ENCODE measurements at regions not wholly inside any gene's neighbourhood (a gene's known extent, or its start where the extent isn't known, plus 50 kb on each side); places are given as distances from the start of the nearest gene placed in this dataset.

DNA sequence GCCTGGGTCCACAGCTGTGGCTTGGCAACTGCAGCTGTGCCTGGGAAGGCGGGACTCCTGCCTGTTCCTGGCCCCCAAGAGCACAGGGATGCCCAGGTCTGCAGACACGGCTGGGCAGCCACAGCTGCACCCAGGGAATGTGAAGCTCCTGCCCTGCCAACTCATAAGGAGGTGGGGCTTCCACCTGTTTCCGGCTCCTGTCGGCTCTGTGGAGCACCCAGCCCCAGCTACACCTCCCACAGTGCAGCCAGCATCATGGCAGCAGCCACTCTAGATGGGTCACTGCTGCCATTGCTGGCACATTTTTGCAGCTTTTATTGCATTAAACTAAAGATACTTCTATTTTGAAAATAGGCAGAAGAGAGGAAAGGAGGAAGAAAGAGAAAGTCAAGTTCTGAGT is 207.9 kb downstream of the SAMD5 start:
- no peak for DNase-seq (ENCODE audit: low spot score)

DNA sequence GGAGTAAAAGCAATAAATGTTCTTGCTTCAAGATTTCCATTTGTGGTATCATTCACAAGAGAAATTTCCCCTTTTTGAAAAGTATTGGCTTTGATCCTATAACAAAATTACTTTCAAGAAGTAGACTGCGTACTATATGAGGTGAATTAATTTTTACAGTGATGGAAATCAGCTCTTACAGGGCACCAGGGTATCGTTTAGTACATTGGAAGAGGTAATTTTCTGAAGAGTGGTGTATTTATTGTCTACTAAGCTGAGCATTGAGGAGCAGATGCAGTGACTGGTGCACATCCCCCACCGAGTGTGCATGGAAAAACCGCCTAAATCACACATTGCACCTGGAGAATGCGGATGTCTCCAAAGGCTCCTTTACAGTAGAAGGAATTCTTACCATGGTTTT is 209.5 kb downstream of the SAMD5 start:
- no peak for DNase-seq (ENCODE audit: low spot score)

DNA sequence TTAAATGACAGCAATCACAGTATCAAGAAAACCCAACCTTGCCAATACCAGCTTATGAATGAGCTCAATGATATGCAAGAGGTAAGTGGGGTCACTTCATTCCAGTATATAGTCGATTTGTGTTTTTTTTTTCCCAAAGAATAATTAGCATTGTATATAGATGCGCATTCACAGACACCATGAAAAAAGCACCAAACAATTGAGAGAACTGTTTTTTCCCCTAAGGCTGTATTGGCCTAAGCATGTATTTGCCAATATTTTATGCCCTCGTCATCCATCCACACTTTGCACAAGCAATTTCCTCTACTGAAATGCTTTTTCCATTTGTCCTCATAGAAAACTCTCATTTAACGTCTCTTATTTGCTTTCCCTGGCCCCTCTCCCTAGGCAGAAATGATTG is 213.7 kb downstream of the SAMD5 start:
- no peak for DNase-seq (ENCODE audit: low spot score)

DNA sequence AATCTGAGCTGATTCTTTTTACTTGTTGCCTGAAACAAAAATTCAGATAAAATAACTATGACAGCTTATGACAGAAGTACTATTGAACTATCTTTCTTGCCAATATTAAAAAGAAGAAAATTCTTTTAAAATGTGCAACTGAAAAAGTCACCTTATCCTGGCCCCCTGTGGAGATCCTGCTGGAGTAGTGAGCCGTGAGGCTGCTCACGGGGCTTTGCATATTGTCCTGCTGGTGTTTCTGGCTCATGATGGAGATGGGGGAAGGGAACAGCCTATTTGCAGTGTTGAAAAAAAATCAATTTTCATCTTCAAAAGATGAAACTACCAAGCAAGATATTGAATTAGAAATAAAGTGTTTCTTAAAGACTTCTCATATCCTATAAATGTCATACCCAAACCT is 216.0 kb downstream of the SAMD5 start:
- no peak for DNase-seq (ENCODE audit: low spot score)

DNA sequence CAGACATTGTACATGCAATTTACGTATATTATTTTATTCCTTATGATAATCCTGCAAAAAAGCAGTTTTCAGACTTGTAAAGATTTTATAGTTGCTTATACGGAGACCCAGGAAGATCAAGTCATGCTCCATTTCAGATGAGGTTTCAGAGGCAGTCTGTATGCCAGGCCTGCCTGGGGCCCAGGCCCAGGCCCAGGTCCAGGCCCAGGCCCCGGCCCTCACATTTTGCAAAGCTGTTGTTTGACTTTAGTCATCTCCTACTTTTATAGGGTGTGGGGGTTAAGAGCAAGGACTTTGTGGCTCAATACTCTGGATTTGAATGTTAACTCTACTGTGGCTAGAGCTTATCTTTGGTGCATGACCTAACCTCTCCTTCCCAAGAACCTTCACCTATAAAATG is 217.9 kb downstream of the SAMD5 start:
- peak; percentile 31 for DNase-seq (ENCODE audit: low spot score)

DNA sequence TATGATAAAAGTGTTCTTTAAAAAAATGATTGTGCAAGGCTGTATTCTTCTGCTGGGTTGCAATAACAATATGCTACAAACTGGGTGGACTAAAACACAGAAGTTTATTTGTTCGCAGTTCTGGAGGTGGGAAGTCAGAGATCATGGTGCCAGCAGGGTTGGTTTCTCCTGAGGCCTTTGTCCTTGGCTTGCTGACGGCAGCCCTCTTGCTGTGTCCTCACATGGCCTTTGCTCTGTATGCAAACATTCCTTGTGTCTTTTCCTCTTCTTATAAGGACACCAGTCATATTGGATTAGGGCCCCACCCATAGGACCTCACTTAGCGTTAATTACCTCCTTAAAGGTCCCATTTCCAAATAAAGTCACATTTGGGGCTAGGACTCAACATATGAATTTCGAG is 220.4 kb downstream of the SAMD5 start:
- DNase-seq (ENCODE audit: low spot score) = no peak

DNA sequence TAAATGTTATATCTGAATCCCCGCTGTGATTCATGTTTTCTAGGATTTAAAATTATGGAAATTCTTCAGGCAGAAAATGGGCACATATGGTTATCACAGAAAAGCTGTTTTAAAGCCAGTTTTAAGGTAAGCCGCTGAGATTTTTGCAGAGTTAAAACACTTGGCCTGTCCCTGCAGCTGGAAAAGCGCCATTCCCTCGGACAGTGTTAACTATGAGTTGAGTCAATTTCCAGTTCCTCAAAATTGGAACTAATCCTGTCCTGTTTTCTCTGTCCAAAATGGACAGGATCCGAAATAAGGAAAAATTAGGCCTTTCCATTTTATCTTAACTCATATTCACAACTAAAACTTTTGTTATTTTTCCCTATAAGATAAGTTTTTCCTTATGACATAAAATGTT is 225.2 kb downstream of the SAMD5 start:
- DNase-seq (ENCODE audit: low spot score) = no peak

DNA sequence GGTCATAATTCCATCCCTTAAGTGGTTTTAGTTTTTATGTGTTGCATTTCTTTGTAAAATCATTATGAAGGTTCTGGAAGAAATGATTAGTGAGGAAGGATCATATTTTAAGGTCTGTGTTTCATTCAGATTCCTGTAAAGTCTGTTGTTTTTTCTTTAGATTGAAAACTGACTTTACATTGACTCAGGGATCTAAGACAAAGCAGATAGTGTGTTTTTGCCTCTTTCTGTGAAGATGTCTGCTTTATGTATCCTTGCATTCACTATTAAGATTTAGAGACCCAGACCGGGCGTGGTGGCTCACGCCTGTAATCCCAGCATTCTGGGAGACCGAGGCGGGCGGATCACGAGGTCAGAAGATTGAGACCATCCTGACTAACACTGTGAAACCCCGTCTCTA is 225.7 kb downstream of the SAMD5 start:
- no peak for DNase-seq (ENCODE audit: low spot score)

DNA sequence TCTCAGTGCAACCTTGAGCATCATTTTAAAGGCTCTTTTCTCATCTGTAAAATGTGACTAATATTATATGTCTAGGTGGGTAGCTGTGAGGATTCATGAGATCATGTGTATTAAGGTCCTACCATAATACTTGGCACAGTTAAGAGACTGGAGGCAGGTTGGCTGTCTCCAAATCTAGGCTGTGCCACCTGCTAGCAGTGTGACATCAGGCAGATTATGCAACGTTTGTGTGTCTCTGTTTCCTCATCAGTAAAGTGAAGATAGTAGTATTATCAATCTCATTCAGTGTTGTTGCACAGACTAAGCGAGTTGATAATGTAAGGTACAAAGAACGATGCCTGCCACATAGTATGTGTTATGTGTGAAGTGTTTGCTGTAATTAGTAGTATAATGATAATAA is 227.4 kb downstream of the SAMD5 start:
- DNase-seq (ENCODE audit: low spot score) = no peak

DNA sequence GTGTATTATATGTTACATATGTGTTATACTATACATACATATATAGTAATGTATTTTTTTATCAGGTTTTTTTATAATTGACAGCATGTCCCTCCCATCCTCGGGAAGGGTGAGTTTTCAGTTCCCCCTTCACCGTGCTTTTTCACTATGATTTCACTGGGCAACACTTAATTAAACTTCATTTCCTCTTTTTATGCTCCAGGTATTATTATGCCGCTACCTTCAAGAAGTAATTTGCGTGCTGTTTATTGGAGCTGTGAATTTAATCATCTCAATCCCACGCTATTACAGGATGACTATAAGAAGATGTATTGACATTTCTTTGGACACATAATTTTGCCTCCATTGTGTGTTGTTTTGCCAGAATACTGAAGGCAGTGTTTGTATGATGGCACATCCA is 228.6 kb downstream of the SAMD5 start:
- DNase-seq (ENCODE audit: low spot score) = no peak

DNA sequence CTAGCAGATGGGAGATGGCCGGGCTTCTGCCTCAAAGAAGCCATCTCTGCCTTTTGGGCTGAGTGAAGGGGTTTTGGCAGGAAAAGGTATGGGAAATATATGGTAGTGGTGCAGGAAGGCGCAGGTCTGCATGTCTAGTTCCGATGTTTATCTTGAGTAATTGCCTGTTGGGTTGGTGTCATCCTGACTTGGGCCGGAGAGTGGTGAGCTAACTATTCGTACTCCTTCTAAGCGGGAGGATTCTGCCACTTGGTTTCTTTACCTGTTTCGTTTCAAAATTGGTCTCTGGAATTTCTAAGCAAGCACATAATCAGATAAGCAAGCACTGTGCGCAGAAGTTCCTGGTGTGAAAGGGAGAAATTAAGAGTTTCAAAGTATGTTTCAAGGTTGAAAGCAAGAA is 229.6 kb downstream of the SAMD5 start:
- DNase-seq (ENCODE audit: low spot score) = no peak

DNA sequence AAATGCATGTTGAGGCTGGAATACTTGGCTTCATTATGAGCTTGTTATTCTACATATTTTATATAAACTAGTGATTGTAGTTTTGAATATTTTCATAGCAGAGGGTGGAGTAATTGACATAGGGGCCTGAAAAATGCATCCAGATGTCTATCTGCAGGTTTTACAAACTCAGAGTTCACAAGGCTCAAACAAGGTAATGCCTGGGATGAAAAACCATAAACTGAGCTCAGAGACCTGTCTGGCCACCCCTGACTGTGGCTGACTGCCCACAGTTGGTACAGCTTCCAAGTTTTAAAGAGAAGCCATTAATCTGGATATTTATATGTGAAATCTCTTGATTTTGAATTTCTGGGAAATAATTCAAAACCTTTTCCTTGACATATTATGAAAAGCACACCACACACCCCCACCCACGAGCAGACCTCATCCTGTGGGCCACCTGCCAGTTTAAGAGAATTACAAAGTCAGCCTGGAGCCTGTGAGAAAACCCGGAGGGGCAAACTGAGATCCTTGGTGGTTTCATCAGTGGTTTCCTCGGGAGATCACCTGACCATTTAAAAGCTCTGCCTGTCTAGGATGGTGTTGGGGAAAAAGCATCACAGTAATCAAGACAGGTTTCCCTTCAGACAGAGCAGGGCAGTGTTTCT is 230.1 kb downstream of the SAMD5 start:
- DNase-seq (ENCODE audit: low spot score) = no peak

DNA sequence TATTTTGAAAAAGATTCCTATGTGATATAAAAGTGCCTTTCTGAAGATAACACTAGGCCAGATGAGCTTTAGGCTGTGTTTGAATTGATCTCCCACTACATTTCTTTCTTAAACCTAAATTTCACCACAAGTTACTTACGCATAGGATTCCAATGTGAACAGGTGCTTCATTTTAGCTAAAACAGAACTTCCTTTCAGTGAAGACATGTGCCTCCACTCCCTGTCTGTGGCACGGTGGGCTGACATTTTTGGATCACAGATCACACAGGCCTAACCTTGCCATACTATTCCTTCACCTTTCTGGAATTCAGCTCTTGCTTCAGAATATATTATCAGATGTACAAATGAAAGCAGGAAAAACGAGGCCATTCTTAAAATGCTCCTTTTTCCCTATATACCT is 231.8 kb downstream of the SAMD5 start:
- DNase-seq (ENCODE audit: low spot score) = no peak

DNA sequence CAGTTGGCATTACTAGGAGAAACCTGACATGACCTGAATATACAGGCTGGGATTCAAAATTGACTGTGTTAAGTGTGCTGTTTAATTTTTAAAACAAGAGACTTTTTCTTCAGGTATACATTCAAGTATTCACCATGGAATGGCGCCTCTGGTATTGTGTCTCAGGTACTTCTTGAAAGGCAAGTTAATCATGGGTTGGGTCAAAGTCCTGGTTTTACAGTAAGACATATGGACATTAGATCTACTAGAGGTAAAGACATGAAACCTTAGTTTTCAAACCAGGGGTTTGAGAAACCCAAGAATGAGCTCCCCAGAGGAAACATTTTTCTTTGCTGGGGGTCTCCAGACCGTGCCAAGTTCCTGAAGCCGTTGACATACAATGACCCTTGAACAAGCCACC is 232.4 kb downstream of the SAMD5 start:
- no peak for DNase-seq (ENCODE audit: low spot score)

DNA sequence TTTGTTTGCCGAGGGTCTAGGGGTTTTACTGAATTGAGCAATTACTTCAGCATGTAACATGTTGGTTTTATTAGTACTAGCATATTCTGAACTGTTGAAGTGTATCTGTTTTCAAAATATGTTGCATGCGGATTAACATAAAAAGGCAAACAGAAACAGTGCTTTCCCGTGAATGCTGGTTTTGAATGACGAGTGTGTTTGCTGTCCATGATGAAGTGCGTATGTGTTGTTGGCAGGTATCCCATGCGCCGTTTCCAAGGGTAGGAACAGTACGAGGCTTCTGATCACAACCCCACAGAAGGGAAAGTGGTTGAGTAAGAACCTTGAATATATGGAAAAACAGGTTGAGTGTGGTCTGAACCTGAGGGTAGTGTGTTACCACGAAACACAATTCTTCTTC is 232.9 kb downstream of the SAMD5 start:
- no peak for DNase-seq (ENCODE audit: low spot score)

DNA sequence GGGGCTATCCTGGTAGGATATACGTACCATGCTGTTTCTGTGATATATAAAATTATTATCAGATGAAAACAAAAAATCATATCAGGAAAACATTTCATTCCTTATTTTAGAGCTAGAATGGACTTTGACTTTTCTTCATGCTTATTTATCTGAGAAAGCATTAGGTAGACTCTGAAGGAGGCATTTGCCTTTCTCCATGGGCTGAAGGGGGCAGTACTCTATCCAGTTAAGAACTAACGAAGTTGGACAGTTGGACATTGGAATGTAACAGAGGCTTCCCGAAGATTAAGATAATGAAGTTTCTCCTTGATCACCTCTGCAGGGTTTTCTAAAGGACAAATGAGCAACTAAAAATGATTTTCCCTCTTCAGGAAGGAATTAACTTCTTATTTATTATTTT is 233.9 kb downstream of the SAMD5 start:
- DNase-seq (ENCODE audit: low spot score) = no peak

DNA sequence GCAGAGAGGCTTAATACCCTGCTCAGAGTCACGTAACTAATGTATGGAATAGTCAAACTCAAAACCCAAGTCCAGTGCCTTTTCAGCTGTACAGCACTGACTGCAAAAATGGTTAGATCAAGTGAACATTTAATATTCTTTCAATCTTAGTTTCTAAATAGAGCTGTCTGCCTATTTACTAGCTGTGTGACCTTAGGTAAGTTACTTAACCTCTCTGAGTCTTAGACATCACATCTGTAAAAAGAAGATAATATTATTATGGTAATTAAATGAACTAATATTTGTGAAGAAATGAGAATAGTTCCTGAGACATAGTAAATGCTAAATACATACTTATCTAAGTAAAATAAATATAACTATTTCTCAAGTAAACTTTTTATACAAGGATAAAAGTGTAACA is 235.5 kb downstream of the SAMD5 start:
- no peak for DNase-seq (ENCODE audit: low spot score)

DNA sequence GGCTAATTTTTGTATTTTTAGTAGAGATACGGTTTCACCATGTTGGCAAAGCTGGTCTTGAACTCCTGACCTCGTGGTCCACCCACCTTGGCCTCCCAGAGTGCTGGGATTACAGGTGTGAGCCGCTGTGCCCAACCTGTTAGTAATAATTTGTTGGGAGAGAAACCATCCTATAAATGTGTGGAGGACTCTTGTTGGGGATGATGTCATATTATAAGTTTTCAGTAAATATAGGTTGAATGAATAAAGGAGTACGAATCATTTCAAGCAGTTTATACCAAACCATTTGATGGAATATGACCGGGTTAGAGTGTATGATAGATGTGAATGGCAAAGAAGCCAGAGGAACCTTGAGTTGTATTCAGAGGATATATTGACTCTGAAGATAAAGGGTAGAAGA is 240.8 kb downstream of the SAMD5 start:
- no peak for DNase-seq (ENCODE audit: low spot score)

DNA sequence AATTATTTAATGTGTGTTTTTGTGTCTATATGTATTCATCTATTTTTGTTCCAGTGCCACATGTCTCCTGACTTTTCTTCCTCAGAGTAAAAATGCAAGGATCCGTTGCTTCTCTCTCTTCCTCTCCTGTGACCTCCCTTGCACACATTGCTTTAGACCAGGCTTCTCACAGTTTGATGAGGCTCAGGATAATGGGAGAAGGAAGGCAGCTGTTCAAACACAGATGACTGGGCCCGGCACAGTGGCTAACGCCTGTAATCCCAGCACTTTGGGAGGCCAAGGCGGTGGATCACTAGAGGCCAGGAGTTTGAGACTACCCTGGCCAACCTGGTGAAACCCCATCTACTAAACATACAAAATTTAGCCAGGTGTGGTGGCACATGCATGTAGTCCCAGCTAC is 241.9 kb downstream of the SAMD5 start:
- no peak for DNase-seq (ENCODE audit: low spot score)

DNA sequence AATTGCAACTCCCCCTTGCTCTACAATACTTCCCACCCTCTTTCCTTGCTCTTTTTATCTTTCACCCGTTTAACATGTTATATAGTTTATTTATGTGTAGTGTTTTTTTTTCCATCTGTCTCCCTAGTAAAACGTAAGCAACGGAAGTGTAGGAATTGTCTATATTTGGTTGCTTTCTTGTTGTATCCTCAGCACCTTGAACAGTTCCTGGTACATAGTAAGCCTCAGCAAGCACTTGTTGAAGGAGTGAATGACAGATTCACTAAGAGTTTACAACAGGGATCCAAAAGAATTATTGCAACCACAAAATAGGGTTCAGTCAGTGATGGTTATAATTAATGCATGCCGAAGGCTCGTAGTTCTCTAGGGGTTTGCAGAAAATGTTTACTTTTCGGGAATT is 242.7 kb downstream of the SAMD5 start:
- no peak for DNase-seq (ENCODE audit: low spot score)

DNA sequence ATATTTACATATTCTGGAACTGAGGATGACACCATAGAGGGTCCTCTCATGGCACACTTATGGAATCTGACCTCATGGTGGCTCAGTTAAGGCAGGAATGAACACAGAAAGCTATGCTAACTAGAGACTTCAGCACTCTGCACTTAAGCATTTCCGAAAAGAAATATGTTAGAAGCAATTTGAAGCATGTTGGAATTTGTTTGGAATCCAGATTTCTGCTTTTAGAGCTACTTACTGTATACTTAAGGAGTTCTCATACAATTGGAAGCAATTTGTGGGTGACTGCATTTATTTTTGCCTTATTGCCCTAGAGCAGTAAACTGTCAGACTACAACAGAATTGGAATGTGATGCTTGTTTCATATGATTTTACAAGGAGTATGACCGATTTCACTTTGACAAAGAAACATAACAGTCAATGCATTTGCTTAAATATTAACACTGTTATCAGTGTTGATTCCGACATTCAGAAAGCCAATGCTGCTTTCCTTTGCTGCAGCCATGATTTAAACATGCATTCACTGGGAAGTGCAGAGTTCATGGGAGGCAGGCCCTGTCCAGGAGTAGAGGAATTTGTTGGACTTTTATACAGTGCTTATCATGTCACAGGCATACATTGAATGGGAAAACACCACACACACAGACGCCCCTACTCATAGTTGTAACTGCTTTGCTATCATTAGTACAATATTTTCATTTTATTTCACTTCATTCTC is 244.4 kb downstream of the SAMD5 start:
- no peak for DNase-seq (ENCODE audit: low spot score)

DNA sequence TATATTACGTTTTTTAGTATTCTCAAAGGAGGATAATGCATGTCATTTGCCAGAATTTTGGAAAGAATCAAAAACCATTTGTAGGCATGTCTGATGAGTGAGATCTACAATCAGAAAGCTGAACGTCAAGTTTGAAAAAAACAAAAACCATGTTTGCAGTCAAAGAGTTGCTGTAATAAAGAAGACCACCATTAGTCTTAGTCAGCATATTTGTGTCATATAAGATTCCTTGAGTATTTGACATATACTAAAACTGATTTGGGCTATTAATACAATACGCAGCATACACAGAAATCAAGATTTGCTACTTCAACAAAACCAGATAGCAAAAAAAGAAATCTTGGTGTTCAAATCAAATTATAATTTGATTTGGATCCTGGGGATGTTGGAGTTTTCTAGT is 247.5 kb downstream of the SAMD5 start:
- DNase-seq (ENCODE audit: low spot score) = no peak

DNA sequence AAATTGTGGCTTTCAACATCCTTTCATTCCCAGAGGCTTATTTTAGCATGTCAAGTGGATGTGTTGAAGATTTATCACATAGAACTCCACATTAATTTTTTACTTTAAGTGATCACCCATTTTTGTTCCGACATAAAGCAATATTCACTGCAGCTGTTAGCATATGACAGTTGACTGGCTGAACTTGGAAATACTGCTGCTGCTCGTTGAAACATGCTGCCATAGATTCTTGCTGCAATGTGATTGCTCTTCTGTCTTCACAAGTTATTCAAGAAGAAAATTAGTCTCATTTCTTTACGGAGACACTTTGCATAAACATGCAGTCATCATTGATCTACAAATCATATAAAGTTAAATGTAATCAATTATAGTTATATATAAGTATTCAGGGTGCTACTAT is 248.4 kb downstream of the SAMD5 start:
- DNase-seq (ENCODE audit: low spot score) = no peak

DNA sequence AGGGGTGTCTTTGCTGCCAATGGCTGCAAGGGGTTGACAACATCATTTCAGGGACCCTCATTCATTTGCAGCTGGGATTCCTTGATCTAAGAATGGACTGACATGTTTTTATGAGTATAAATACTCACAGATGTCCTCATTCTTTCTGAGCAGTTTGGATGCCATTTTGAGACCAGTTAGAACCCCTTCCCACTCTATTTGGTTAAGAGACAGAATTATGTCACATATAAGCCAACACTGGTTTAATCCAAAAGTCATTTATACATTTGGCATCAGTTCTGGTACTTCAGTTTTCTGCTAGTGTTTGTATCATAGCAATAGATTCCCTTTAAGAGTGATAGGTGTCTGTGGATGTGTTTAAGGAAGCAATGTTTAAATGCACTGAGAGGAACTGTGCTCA is 248.8 kb downstream of the SAMD5 start:
- no peak for DNase-seq (ENCODE audit: low spot score)

Measured in LoVo (cell line).